HG03095 (cell line): ENCODE measurements at regions not wholly inside any gene's neighbourhood (a gene's known extent, or its start where the extent isn't known, plus 50 kb on each side); places are given as distances from the start of the nearest gene placed in this dataset.
"Not testable (repeated sequence)": the region's sequence is repeated elsewhere in the genome, so short reads cannot be mapped to it uniquely, and the experiment has no call there.

ENCODE experiments used
- ATAC-seq: cut with Tn5 transposase; IDR thresholded peaks from one replicate; pipeline ENCODE4 v1.9.1; 2021; ENCODE audit warnings: moderate library complexity; ENCODE audit not compliant: unreplicated experiment

DNA sequence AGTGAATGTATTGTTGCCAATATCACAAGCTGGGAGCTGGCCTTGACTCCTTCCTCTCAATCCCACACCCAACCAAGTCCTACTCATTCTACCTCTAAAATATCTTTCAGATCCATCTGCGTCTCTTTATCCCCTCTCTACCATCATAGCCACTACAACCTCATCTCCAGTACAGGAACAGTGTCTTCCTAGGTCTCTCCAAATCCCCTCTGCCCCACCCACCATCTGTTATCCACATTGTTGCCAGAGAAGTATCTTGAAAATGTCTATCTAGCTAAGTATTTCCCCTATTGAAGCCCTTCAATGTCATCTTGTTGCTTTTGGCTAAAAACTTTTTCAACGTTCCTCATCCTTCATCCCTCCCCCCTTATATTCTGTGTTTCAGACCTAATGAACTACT is 244.7 kb downstream of the C12orf75 start:
- ATAC-seq, result no peak

- no peak for ATAC-seq
Observed at GRCh38 chr12:105576261-105576660, 245.8 kb downstream of the C12orf75 start.

DNA sequence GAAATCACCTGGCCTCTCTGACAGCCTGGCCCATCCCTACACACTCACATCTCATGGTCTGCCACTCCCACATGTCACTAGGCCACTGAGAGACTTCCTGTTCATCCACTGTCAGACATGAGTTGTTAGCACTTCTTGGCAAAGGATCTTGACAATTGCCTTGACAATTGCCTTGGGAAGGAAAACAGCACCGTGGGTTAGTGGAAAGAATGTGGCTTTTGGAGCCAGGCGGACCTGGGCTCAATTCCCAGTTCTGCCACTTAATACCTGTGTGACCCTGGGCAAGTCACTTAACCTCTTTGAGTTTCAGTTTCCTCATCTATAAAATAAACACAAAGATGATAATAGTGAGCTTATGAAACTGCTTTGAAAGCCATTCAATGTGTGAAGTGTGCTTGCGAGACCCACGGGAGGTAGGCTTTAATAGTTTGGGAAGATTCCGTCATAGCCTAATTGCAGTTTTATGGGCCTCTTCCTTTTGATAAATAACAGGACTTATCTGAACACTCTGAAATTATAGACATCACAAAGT is 250.4 kb downstream of the C12orf75 start:
- no peak for ATAC-seq

GRCh38 chr12:105581420-105581819 is 250.9 kb downstream of the C12orf75 start:
- no peak for ATAC-seq

DNA sequence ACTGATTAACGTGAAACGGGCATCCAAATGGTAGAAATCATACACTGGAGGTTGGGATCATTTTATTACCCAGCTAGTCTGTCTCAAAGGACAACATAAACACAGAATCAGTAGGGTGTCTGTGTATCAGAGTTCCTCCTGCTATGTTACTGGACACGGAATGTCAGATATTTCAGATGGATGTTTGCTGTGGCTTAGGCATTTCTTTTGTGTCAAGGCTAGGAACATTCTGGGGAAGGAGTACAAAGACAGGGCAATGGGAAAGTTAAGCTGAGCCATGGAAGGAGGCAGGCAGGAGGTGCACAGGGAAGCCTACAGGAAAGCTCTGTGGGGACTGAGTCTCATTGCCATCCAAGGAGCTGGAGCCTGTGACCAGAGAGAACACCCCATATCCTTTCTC is 254.6 kb downstream of the C12orf75 start:
- no peak for ATAC-seq

- ATAC-seq, result no peak
Observed at GRCh38 chr12:105587237-105587636, 256.7 kb downstream of the C12orf75 start.

GRCh38 chr12:105588106-105588505 is 257.6 kb downstream of the C12orf75 start:
- ATAC-seq, result no peak

- no peak for ATAC-seq
Observed at GRCh38 chr12:105590571-105590970, 260.1 kb downstream of the C12orf75 start.

DNA sequence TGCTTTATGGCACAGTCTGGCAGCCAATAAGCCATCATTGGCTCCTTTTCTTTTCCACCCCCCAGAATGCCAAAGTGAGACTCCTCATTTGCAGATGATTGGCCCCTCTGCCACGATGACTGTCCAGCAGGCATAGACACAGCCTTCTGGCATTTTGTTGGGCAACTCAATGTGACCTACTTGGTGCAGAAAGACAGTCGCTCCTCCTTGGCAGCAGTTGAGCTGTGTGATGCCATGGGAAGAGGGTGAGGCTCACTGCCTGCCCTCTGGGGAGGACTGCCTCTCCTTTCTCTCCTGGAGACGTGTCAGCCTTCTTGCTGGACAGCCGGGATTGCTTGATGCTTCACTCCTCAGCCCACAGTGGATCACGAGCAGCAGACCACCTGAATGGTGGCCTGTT is 264.9 kb downstream of the C12orf75 start:
- no peak for ATAC-seq

- no peak for ATAC-seq
Observed at GRCh38 chr12:105596731-105597130, 266.2 kb downstream of the C12orf75 start.

DNA sequence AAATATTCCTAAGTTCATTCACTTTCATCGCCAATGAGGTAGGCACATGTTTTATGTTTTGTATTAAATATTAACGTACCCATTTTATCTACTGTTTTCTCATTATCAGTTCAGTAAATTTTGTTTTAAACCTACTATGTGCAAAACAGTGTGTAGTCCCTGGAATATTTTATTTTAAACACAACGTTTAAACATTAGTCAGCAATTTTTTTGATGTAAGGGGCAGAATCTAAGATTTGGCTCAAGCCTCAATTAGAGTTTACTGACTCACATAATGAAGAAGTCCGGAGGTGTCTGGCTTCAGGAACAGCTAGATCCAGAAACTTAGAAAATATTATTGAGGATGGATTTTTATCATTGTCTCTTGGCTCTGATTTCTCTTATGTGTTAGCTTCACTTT is 267.5 kb downstream of the C12orf75 start:
- ATAC-seq, result no peak

GRCh38 chr12:105600911-105601545 is 270.5 kb downstream of the C12orf75 start:
- ATAC-seq, result no peak

DNA sequence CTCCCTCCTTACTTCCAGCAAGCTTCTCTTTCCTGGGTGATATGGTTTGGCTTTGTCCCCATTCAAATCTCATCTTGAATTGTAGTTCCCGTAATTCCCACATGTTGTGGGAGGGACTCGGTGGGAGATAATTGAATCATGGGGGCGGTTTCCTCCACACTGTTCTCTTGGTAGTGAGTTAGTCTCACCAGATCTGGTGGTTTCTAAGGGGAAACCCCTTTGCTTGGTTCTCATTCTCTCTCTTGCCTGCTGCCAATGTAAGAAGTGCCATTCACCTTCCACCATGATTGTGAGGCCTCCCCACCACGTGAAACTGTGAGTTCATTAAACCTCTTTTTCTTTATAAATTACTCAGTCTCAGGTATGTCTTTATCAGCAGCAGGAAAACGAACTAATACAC is 271.8 kb downstream of the C12orf75 start:
- not testable (repeated sequence) for ATAC-seq

GRCh38 chr12:105604281-105604680 is 273.8 kb downstream of the C12orf75 start:
- not testable (repeated sequence) for ATAC-seq

DNA sequence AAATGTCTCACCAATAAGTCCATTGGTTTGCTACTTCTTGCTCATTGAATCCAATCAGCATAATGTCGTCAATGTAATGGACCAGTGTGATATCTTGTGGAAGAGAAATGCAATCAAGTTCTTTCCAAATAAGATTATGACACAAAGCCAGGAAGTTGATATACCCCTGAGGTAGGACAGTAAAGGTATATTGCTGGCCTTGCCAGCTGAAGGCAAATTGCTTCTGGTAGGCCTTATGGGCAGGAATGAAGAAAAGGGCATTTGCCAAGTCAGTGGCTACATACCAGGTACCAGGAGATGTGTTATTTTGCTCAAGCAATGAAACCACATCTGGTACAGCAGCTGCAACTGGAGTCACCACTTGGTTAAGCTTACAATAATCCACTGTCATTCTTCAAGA is 276.1 kb downstream of the C12orf75 start:
- not testable (repeated sequence) for ATAC-seq

GRCh38 chr12:105609001-105609400 is 278.5 kb downstream of the C12orf75 start:
- not testable (repeated sequence) for ATAC-seq

DNA sequence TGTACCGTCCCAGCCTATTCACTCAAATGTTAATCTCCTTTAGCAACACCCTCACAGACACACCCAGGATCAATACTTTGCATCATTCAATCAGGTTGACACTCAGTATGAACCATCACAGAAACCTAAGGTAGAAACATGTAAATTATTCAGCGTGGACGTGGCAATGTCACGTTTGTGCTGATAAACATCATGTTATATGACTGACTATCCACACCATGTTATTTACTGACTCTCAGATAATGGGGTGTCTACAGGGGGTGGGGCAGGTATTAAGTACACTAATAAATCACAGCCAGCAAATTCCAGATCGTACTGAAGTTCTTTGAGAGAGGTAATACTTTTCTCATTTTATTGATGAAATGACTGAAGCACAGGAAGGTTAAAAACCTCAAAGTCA is 280.0 kb downstream of the C12orf75 start:
- no peak for ATAC-seq

DNA sequence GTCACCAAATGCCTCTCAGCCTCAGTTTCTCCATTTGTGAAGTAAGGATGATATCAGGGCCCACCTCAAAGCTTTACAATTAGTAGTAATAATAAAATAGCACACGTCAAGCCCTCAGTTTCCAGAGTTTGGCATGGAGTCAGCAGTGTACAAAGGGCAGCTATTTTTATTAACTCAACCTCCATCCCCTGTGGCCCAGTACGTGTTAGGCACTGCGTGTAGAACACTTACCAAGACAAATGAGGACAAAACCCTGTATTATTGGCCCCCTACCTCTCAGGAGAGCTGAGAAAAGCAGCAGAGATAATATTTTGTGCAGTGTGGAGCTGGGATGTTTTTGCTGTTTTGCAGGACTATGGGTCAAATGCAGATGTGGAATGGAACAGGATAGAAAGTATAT is 280.8 kb downstream of the C12orf75 start:
- ATAC-seq, result no peak

- no peak for ATAC-seq
Observed at GRCh38 chr12:105613269-105613668, 282.8 kb downstream of the C12orf75 start.

GRCh38 chr12:105613887-105614286 is 283.4 kb downstream of the C12orf75 start:
- no peak for ATAC-seq

- no peak for ATAC-seq
Observed at GRCh38 chr12:105616971-105617540, 286.6 kb downstream of the C12orf75 start.

DNA sequence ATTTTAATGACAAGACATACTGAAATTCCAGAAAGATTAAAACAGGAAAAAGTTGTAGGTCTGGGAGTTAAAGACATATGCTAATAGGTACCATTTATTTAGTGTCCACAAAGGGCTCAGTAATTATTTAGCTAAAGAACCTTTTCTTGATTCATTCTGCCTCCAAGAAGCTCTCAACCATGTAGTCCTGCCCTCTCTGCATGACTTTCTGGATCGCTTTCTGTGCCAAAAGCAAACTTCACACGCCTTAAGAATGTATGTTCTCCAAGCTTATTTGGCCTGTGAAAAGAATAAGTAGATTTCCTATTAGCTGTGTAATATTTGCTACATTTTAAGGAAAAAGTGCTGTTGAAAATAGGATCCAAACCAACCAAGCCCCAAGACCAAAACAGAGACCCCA is 291.7 kb downstream of the C12orf75 start:
- ATAC-seq, result no peak
